HEK293T (cell line): ENCODE measurements at regions not wholly inside any gene's neighbourhood (a gene's known extent, or its start where the extent isn't known, plus 50 kb on each side); places are given as distances from the start of the nearest gene placed in this dataset.

Source experiments
- ARNT ChIP-seq: fragments of 450-650 bp; IDR thresholded peaks from 2 replicates; pipeline ENCODE4 v1.6.1; 2017; ENCODE audit warnings: mild to moderate bottlenecking
- BHLHE40 ChIP-seq: fragments of 450-650 bp; IDR thresholded peaks from 2 replicates; pipeline ENCODE4 v1.6.1; 2016; ENCODE audit warnings: mild to moderate bottlenecking, moderate library complexity, borderline replicate concordance
- CTBP1 ChIP-seq: fragments of 450-650 bp; IDR thresholded peaks from 2 replicates; pipeline ENCODE4 v1.6.1; 2016; ENCODE audit warnings: borderline replicate concordance
- ELF4 ChIP-seq: fragments of 450-650 bp; IDR thresholded peaks from 2 replicates; pipeline ENCODE4 v1.6.1; 2017; ENCODE audit warnings: antibody characterized with exemption
- FOXA1 ChIP-seq: fragments of 450-650 bp; IDR thresholded peaks from 2 replicates; pipeline ENCODE4 v1.6.1; 2016; ENCODE audit warnings: mild to moderate bottlenecking
- FOXK2 ChIP-seq: fragments of 450-650 bp; IDR thresholded peaks from 2 replicates; pipeline ENCODE4 v1.6.1; 2016; ENCODE audit warnings: mild to moderate bottlenecking
- HDGF ChIP-seq: fragments of 450-650 bp; IDR thresholded peaks from 2 replicates; pipeline ENCODE4 v1.6.1; 2017; ENCODE audit warnings: antibody characterized with exemption, borderline replicate concordance
- L3MBTL2 ChIP-seq: fragments of 450-650 bp; conservative IDR thresholded peaks from 2 replicates; pipeline ENCODE4 v1.6.1; 2016; ENCODE audit warnings: mild to moderate bottlenecking
- LEF1 ChIP-seq: fragments of 450-650 bp; IDR thresholded peaks from 2 replicates; pipeline ENCODE4 v1.6.1; 2017; ENCODE audit warnings: mild to moderate bottlenecking, borderline replicate concordance
- NFRKB ChIP-seq: fragments of 450-650 bp; IDR thresholded peaks from 2 replicates; pipeline ENCODE4 v1.6.1; 2016; ENCODE audit warnings: mild to moderate bottlenecking, moderate library complexity
- PKNOX1 ChIP-seq: fragments of 450-650 bp; IDR thresholded peaks from 2 replicates; pipeline ENCODE4 v1.6.1; 2016
- SP1 ChIP-seq: fragments of 450-650 bp; IDR thresholded peaks from 2 replicates; pipeline ENCODE4 v1.6.1; 2017
- TARDBP ChIP-seq: fragments of 450-650 bp; IDR thresholded peaks from 2 replicates; pipeline ENCODE4 v1.6.1; 2016

- TF ChIP-seq BHLHE40 (no peak), HDGF (no peak), ARNT (no peak), TARDBP (no peak), ELF4 (no peak), FOXA1 (no peak), L3MBTL2 (no peak), FOXK2 (no peak), NFRKB (no peak), CTBP1 (no peak), LEF1 (no peak), SP1 (no peak), PKNOX1 (no peak)
These were observed 186.6 kb downstream of the URB2 start for GRCh38 chr1:229812693-229813092.
